HG03432 (cell line): ENCODE measurements at regions not wholly inside any gene's neighbourhood (a gene's known extent, or its start where the extent isn't known, plus 50 kb on each side); places are given as distances from the start of the nearest gene placed in this dataset.

Experiments
- ATAC-seq: cut with Tn5 transposase; IDR thresholded peaks from one replicate; pipeline ENCODE4 v1.9.1; 2021; ENCODE audit warnings: mild to moderate bottlenecking, moderate library complexity; ENCODE audit not compliant: unreplicated experiment

DNA sequence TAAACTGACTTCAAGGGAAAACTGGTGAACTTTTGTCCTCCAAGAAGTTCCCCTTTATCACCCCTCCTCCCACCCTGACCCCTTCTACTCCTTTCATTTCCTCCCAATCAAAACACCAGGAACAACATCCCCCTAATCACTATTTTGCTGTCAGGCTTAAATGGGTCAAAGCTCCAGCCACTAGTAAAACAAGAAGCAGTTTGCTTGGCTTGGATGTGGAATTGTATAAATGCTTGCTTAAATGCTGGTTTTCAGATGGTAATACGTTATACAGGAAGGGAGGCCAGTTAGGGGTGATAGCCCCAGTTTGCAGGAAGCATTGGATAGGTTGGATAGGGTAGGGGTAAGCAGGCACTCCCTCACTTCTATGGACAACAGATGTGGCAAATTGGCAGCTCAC, 473.6 kb downstream of the AGTPBP1 start:
- ATAC-seq = no peak

DNA sequence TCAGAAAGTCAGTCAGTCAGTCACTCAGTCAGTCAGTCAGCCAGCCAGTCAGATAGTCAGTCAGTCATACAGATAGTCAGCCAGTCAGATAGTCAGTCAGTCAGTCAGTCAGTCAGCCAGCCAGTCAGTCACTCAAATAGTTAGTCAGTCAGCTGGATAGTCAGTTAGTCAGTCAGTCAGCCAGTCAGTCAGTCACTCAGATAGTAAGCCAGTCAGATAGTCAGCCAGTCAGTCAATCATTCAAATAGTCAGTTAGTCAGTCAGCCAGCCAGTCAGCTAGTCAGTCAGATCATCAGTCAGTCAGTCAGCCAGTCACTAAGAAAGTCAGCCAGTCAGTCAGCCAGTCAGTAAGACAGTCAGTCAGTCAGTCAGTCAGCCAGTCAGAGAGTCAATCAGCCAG, 477.1 kb downstream of the AGTPBP1 start:
- no peak for ATAC-seq

DNA sequence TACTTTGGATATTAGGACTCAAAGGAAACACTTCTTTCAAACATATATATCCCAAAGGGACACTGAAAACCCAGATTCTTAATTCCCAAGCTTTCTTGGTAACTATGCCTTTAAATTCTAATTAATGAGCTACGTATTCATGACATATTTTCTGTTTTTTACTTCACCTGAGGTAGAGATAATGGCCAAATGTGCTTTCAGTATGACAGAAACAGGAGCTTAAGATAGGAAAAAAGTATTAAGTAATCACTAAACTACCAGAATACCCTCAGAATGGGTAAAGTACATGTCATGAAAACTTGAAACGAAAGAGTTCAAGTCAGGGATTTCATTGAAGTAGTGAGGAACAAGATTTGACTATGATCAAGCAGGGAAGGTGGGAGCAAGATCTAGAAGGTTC, 478.5 kb downstream of the AGTPBP1 start:
- no peak for ATAC-seq

DNA sequence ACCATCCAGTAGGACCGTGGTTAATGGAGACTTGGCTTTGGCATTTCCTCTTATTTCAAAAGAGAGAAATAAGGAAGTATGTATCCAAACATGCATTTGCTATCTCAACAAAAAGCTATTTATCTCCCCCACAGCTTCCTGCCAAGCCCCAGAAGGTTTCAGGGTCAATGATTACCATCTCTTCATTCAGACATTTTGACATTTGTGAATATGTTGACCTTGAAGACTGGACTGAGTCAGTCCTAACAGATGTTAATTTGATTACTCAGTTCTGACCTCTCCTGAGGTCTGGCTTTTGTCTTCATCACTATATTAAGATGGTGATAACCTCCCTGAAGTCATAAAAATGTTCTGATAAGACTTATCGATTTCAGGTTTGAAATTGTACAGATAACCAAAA, 479.4 kb downstream of the AGTPBP1 start:
- no peak for ATAC-seq

DNA sequence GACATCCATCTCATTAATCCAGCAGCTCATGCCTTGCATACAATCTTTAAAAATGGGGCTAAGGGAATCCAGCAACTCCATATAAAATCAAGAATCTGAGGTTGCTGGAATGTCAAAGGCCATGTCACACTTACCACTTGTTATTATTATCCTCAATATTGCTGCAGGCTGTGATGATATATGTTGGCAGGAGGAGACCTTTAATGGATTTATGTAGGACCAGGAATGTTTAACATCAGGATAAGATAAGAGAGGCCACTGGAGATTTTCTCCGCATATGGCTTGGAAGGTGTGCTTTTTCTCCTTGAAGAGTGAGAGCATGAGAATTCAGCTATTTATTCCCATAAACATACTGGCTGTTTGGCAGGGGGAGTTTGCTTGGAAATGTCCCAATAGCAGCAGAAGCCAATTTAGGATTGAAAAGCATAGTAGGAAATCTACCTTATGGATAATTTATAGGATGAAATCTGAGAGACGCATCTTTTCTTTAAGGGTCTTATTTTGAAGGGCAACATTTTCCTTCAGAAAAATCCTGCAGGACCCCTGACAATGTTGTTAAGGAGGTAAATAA, 481.4 kb downstream of the AGTPBP1 start:
- no peak for ATAC-seq

DNA sequence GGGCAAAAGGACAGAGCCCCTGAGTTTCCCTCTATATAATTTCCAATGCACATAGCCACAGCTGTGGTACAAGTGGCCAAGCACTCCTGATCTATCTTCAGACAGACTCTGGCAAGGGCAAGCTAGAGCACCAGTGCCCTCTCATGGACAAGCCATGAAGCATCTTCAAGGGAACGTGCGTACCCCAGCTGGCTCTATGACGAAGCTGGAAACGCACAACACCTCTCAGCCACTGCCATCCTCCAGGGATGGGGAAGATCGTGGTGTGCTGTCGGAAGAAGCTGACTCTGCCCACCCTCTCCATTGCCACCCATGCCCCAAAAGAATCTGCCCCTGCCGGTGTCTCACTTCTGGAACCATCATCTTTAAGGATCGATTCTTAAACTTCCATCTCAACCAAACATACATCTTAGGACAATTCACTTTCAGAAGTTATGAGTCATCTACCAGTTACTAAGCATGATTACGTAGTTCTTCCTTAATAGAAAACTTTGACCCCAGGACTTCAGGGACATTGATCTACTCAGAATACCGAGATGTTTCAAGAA, 482.9 kb downstream of the AGTPBP1 start:
- peak; percentile 82 for ATAC-seq

DNA sequence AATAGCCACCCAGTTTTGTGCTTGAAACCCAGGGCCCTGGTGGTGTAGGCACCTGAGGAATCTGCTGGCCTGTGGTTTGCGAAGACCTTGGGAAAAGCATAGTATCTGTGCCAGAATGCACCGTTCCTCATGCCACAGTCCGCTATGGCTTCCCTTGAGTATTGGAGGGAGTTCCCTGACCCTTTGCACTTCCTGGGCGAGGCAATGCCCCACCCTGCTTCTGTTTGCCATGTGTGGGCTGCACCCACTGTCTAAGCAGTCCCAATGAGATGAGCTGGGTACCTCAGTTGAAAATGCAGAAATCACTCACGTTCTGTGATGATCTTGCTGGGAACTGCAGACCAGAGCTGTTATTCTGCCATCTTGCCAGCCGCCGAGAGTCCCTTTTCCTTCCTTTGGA, 483.5 kb downstream of the AGTPBP1 start:
- no peak for ATAC-seq

DNA sequence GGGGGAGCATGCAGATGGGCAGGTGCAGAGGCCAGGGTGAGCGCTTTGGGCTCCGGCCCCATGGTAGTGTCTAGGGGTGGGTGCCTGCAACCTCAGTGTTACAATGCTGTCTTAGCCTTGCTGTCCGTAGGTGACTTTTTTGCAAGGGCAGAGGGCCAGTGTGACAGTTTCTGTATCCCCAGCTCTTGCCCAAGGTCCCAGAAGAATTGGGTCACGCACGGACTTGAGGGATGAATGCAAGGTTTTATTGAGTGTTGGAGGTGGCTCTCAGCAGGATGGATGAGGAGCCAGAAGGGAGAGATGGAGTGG, 492.5 kb downstream of the AGTPBP1 start:
- no peak for ATAC-seq

DNA sequence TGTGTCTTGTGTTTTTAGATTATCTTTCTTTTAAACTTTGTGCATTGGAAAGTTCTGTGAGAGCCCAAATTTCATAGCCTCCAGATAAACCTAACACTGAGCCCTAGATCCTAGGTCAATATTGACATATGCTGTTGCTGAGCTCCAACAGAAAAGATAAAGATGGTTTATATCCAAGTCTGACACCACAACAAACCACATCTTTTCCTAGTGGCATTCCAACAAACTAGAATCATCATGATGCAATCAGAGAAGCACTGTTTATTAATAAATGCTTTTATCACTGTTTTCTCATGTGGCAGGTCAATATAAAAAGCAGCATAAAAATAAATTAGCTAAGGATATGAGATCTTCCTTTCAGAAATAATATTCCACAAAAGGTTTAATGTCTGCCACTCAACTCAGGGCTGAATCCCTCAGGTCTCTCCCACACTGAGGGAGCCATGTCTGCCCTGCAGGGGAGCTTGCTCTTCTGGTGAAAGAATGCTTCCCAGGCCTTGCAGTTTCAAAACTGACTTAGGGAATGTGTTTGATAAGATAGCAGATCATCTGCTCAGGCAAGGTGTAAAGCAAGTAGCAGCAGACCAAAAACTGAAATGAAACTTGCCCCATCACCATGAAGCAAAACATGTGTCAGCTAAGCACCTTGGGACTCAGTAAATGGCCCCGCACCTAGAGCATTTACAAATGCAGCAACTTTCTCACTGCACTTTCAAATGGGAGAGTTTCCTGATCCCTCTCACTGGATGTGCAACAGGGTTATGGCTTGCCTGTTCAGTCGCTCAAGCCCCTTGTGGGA, 493.0 kb downstream of the AGTPBP1 start:
- ATAC-seq = no peak

DNA sequence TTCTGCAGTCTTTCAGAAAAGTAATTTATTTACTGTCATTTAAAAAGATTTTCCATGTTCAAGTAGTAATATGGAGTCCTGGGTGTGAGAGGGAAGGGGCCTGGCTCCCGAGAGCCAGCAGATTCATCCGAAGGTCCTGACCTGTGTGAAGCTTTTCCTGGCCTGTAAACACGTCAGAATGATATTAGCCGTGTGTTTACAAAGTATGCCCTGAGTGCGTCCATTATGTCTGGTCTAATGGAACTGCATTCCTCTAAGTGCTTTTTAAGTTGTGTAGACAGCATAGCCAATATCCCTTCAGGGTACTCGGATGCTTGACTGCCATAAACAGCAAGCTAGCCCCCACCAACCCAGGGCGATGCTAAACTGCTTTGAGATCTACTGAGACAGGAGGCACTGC, 495.2 kb downstream of the AGTPBP1 start:
- ATAC-seq = no peak

DNA sequence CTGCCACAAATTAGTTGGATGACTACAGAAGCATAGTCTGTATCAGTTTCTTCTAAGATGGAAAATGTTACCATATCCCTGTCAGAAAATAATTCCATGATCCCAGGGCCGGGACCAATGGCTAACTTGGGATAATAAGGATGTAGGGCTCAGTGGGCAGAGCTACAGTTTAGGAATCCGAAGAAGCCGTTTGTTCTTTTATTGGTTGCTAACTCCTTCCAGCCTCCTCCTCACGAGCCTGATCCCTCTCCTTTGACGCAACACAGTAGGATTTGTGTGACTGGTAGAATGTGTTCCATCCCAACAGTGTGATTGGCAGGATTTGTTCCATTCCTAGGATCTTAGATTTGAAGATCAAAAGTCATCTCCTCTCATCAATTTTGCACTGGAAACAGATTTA, 496.9 kb downstream of the AGTPBP1 start:
- ATAC-seq = no peak

DNA sequence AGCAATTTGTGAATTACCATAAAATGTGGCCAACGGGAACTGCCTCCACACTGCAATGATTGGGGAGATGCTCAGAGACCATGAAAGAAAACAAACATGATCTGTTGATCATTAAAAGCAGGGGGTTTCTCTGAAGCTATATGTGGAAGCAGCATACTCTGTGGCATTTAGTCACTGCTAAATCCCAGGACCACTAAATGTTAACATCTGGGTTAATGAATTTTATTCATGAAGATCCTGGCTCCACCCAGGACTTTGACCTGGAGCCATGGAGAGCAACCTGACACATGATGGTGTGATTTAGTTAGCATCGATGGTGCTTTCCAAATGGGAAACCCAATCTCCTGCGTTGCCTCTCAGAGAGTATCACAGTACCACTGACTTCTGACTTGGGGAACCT, 497.8 kb downstream of the AGTPBP1 start:
- no peak for ATAC-seq

DNA sequence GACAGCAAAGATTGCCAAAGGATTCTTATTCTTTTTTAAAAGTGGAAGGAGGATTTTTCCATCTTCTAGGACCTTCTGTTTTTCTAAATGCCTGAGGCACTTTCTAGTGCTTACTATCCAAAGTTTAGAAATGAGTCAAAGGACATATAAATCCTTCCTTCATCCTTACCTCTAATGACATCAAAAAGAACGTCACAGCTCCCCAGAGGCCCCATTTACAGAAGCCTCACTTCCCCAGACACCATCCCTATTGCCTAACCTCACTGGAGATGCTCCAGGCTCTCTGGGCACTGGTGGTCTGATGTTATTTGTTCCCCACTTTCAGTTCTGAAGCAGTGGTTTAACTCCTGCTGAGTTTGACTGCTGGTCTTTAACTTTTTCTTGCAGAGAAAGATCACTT, 504.3 kb downstream of the AGTPBP1 start:
- no peak for ATAC-seq

DNA sequence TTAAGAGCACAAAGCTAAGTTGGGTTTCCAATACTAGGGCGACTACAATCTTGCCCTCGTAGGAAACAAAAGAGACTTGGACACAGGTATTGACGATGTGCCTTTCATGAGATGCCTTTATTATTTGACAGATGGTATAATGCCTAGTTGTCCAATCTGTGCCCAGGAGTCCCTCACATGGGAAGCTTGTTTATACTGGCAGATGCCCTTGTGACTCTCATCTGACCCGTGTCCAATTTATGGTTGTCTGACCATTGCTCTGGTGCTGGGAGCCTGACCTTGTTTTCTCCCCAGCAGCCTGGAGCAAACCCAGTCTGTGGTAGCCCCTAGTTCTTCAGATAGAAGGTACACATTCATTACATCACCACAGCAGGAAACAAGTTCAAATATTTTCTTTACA, 511.7 kb downstream of the AGTPBP1 start:
- ATAC-seq = no peak

DNA sequence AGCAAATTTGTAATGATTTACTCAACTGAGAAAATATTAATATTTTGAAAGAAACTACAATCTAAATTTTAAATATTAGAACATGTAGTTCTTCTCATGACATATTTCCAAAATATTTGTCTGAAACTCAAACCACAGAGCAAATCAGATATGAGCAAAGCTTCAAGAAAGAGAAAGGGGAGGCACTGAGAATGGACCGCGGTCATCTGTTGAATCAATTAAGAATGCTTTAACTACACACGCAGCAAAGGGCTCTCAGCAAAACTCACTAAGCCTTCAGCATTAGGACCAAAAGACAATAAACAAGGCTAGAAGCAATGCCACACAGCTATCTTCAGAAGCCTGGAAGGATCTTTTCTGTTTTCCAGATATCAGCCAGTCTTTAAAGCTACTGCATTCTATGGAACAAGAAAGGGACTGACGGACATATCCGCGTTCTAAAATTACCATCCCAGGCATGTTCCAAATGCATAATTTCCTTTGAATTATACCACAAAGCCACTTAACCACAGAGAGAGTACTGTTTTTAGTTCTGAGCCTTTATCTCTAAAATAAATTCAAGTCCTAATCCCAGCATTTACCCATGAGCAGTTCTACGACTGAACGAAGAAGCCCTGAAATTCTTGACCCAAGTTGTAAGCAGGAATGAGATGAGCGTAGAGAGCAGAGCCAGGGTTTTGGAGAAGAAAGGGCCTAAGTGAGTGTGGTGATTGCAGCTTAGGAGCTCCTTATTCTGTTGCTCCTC, 513.5 kb downstream of the AGTPBP1 start:
- ATAC-seq = no peak

DNA sequence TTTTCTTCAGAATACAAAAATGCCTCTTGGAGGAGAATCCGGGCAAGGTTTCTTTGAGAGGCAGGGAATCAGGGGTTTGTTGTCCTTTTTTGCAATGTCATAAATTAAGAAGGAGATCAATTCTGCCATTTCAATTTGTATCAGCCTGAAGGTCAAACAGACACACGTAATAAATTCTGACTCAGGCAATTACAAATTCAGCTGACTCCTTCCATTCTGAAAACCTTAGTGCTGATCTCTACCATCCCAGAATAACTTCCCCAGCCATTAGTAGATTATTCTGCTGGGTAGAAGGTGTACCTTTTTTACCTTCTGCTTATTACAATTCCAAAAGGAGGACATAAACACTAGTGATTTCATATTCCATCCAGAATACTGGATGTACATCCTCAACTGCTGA, 516.6 kb downstream of the AGTPBP1 start:
- no peak for ATAC-seq

DNA sequence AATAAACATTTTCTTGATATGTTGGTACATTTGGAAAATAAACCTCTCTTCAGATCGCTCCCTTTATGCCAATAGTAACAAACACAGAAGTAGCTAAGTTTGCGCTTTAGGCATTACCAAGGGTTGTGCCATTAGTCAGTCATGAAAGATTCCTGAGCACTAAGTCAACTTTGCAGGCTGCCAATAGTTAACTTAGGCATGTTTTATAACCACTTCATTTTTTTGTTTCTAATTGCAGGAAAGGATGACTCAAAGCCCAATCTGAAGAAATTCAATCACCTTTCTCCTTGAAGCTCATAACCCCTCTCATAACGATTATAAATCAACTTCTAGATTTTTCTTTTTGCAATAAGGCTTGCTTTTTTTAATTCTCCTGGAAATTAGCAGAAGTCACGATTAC, 517.0 kb downstream of the AGTPBP1 start:
- no peak for ATAC-seq

DNA sequence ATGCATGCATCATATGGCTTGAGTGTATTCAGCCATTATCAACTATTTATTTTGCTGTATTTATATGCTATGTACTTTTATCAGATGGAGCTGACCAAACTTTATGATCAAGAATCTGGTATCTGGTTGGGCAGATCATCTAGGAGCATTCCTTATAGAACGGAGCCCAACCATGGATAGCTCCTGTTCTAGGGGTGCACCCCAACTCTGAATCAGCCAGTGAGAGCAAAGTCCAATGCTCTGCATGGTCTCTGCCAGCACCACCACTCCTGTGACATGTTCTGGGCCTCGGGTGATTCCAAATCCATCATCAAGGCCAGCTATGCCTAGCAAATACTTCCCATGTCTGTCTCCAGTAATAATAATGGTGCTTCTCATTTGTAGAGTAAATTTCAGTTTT, 517.5 kb downstream of the AGTPBP1 start:
- no peak for ATAC-seq

DNA sequence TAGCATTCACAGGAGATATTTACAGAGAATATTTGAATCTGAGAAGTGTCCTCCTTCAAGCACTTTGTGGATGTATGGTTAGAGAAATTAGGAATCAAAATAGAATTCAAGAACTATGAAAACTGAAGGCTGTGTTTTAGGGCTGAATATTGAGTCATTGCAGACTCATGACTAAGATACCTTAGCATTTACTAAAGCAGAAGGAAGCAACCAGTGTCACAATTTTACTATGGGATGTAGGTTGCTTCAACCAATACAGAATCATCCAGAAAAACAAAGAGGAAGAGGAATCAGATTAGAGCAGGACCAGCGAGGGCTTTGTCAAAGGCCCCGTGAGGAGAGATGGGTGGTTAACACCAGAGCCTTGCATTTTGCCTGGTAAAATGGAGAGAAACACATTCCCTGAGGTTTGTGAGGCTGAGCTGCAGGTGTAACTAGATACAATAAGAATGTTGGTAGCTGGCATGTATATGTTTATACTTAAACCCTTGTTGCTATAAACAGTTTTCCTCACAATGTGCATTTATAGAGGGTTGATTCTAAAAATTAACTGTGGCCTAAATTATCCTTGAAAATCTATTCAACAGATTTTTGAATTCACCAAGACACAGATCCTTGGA, 518.1 kb downstream of the AGTPBP1 start:
- no peak for ATAC-seq

DNA sequence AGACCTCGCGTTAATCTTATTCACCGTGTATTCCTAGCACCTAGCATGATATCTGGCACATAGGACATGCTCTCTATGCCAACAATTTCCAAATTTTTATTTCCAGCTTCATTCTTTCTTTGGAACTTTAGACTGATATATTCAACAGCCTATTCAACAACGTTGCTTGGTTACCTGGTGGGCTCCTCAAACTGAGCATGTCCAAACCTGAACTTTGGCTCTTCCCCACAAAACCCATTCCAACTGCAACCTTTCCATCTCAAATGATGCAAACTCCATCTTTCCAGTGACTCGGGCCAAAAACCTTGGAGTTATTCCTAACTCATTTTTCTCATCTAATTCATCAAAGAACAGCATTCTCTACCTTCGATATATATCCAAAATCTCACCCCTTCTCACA, 525.2 kb downstream of the AGTPBP1 start:
- no peak for ATAC-seq

DNA sequence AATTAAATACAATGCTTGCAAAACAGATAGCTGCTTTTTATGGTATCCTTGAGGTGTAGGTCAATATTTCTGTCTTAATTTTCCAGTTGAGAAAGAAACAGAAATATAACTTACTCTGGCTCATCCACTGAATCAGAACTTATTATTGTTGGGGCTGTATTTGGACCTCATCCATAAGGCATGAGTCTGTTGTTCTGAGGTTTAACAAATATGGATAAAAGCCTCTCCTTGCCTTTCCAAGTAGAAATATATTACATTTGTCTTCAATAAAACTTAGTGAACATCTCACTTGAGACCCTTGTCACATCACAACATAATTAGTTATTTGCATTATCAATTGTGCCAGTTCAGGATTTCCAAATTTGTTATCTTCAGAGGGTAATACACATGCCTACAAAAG, 525.8 kb downstream of the AGTPBP1 start:
- no peak for ATAC-seq

DNA sequence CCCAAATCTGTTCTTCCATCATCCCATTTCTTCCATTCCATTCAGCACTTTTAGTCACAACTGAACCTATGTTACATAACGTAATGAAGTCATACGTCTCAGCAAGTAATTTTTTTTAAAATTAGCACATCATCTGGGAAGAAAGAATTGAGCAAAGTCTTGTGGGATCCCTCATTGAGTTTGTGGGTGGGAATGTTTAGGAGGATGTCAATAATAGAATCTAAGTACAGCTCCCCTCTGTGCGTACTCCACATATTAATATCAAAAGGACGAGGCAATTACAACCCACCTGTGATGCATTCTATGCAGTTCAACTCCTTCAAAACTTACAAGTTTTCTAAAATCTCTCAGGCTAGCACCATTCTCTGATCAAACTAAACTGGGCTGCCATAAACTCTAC, 526.3 kb downstream of the AGTPBP1 start:
- ATAC-seq = no peak
